ENCODE measurements at regions not wholly inside any gene's neighbourhood (a gene's known extent, or its start where the extent isn't known, plus 50 kb on each side); places are given as distances from the start of the nearest gene placed in this dataset.
"Not testable (repeated sequence)": the region's sequence is repeated elsewhere in the genome, so short reads cannot be mapped to it uniquely, and the experiment has no call there.

- DNase-seq; intact Hi-C loops (cut with micrococcal nuclease); ATAC-seq: not testable (repeated sequence)
These were observed 322.2 kb downstream of the FLRT2 start for GRCh38 chr14:85852123-85852522.

GRCh38 chr14:85830549-85830948 is 300.6 kb downstream of the FLRT2 start:
- intact Hi-C loops (cut with micrococcal nuclease); ATAC-seq; DNase-seq: not testable (repeated sequence)

DNA sequence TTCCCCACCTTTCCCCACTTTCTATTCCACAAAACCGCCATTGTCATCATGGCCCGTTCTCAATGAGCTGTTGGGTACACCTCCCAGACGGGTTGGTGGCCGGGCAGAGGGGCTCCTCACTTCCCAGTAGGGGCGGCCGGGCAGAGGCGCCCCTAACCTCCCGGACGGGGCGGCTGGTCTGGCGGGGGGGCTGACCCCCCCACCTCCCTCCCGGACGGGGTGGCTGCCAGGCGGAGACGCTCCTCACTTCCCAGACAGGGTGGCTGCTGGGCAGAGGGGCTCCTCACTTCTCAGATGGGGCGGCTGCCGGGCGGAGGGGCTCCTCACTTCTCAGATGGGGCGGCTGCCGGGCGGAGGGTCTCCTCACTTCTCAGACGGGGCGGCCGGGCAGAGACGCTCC is 299.7 kb downstream of the FLRT2 start:
- DNase-seq; intact Hi-C loops (cut with micrococcal nuclease); ATAC-seq: not testable (repeated sequence)

DNA sequence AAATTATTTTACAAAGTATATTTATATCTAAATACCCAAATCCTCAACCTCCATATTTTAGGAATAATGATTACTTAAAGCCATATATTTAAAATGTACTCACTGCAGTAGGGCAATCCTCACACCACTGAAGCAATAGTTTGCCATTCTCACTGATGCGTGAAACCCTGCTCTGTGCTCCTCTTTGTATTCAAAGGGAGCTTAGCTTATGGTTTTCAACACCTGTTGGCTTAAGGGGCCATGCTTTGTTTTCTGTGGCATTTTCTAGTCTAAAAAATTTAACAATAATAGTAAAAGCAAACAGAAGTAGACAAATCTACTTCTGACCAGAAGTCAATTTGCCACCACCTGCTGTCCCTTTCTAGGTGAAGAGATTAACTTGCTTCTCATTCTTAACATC is 294.6 kb downstream of the FLRT2 start:
- intact Hi-C loops (cut with micrococcal nuclease) = no loop called here
- no peak for DNase-seq
- ATAC-seq = no peak

DNA sequence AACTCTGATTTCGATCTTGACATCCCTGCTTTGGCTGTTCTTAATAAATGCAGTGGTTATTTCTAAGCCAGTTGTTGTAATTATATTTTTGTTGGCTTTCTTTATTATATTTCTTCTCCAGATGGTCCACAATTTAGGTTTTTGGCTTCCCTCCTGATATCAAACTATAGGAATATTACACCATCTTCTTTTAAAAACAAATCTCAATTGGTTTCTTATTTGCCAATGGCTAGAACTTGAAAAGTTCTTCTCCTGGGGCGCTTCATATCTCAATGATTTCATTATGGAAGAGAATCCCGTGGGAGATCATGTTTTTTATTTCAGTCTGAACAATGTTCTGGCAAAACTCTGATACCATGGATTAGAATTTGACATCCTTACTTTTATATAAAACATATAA is 292.3 kb downstream of the FLRT2 start:
- no peak for ATAC-seq
- intact Hi-C loops (cut with micrococcal nuclease) = no loop called here
- no peak for DNase-seq

DNA sequence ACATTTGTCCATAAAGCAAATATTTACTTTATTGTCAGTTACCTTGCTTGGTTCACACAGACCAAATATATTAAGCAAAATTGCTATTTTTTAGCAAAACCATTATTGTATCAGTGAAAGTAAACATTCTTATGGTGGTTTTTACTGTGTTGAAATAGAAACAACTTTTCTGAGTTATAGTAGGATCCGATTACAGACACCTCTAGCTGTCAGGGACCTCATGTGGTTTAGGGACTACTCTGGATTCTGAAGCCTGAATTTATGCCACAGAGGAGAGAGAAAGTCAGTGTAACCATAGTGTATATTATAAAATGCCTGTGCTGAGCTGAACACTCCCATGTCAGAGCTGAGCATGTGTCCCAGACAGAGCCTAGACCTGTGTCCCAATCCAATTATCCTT is 287.5 kb downstream of the FLRT2 start:
- DNase-seq (no peak), ATAC-seq (no peak)
- intact Hi-C loops (cut with micrococcal nuclease) = no loop called here

DNA sequence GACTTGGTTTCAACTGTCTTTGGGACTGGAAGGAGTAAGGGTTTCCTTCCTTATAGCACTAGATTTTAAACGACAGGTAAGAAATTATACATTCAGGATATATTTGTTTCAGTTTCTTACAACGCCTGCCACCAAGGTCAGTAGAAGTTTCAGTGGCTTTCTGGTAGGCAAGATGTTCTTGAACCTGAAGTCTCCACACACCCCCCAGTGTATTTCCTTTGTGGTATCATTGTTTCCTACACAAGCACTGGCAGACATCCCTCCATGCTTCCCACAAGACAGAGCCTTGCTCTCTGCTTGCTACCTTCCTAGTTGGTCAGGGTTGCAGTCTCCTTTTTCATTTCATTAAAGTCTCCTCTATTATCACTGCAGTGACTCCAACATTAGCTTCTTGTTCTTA is 283.1 kb downstream of the FLRT2 start:
- intact Hi-C loops (cut with micrococcal nuclease) = loop anchor here (5.0 kb wide), 1 partner anchor 179 kb away; no protein-coding TSS in a partner anchor
- ATAC-seq (no peak), DNase-seq (no peak)

GRCh38 chr14:85811340-85811739 is 281.4 kb downstream of the FLRT2 start:
- intact Hi-C loops (cut with micrococcal nuclease) = loop anchor here (5.0 kb wide), 1 partner anchor 181 kb away; no protein-coding TSS in a partner anchor
- ATAC-seq (no peak), DNase-seq (no peak)

DNA sequence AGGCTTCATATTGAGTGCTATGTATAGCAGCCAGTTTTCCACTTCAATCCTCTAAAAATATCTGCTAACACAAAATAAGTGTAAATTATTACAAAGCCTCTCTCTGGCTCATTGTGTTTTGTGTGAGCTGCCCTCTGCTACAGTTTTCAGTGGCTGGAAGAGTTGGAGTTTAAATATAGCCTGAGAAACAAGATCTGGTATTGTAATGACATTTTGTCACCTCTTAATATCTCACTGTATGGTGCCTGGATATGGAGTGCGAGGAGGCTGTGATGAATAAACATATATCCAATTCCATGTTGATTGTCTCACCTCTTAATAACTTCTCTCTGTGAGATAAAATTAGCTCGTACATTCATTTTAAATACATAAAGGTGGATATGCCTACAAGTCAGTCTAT is 269.7 kb downstream of the FLRT2 start:
- intact Hi-C loops (cut with micrococcal nuclease) = no loop called here
- no peak for DNase-seq
- ATAC-seq = no peak

GRCh38 chr14:85798856-85799255 is 268.9 kb downstream of the FLRT2 start:
- no peak for DNase-seq
- intact Hi-C loops (cut with micrococcal nuclease) = no loop called here
- ATAC-seq = no peak

DNA sequence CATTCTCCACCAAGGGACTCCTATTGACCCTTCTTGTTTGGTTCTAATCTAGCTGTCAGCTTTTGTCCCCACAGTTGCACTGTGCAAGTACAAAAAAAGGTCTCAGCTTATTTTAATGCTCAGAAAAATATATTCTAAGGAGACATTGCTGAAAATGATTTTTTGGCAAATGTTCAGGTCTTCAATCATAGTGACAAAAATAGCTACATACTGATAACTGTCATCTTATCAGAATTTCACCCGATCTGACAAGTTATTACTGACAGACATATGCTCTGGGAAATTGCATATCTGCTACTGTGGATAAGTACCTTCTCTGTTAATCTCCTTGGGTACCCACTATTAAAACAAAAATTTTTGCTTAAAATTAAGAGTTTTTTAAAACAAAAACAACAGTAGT is 263.6 kb downstream of the FLRT2 start:
- ATAC-seq (no peak), DNase-seq (no peak)
- intact Hi-C loops (cut with micrococcal nuclease) = no loop called here

GRCh38 chr14:85789506-85789905 is 259.6 kb downstream of the FLRT2 start:
- intact Hi-C loops (cut with micrococcal nuclease) = no loop called here
- DNase-seq (no peak), ATAC-seq (no peak)

- DNase-seq (no peak), ATAC-seq (no peak)
- intact Hi-C loops (cut with micrococcal nuclease) = no loop called here
These were observed 258.7 kb downstream of the FLRT2 start for GRCh38 chr14:85788470-85789233.

- DNase-seq (no peak), ATAC-seq (no peak)
- intact Hi-C loops (cut with micrococcal nuclease) = no loop called here
These were observed 236.4 kb downstream of the FLRT2 start for GRCh38 chr14:85766295-85766694.

DNA sequence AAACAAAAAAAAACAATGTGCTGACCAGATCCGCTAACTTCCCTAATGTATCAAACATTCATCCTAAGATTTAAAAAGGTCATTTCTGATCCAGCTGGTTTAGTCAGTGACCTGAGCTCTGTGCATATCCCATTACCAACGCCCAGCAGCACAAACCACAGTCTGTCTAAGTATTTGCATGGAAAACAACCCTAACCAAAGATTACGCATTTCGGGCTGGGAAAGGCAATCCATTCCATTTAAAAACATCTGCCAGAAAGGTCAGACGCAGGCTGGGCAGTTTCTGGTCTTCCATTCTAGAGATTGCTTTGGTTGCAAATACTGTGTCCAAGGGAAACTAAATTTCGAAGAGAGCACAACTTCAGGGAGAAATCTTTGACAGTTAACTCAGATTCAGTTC is 234.9 kb downstream of the FLRT2 start:
- intact Hi-C loops (cut with micrococcal nuclease) = no loop called here
- DNase-seq = no peak
- no peak for ATAC-seq

DNA sequence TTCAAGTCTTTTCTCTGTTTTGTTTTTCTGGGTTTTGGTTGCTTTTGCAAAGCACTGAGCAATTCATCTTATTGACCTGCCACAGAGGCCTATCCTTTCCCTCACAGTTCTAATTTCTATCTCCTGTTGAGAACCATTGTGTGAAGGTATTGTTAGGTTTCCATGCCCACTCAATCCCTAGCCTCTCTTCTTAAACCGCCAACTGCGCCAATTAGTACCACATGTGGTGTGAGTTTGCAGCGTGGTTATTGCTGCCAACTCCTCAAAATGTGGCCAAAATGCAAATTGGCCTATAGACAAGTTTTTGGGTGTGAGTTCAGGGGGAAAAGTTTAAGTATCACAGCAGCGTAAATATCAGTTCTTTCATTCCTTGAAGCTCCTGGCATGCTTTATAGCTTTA is 232.6 kb downstream of the FLRT2 start:
- ATAC-seq = no peak
- no peak for DNase-seq
- intact Hi-C loops (cut with micrococcal nuclease) = no loop called here

GRCh38 chr14:85752175-85752574 is 222.2 kb downstream of the FLRT2 start:
- ATAC-seq = no peak
- intact Hi-C loops (cut with micrococcal nuclease) = no loop called here
- DNase-seq = no peak

GRCh38 chr14:85744573-85744972 is 214.6 kb downstream of the FLRT2 start:
- intact Hi-C loops (cut with micrococcal nuclease) = no loop called here
- ATAC-seq (no peak), DNase-seq (no peak)

DNA sequence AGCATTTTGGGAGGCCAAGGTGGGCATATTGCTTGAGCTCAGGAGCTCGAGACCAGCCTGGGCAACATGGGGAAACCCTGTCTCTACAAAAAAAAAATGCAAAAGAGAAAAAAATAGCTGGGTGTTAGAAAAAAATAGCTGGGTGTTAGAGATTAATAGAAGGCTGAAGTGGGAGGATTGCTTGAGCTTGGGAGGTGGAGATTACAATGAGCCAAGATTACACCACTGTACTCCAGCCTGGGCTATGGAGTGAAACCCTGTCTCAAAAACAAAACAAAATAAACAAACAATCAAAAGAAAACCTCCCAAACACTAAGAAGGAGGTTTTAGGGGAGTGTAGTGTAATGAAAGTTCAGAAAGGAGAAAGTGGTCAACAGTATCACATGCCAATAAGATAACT is 202.1 kb downstream of the FLRT2 start:
- intact Hi-C loops (cut with micrococcal nuclease) = no loop called here
- ATAC-seq (peak; percentile 53), DNase-seq (no peak)

DNA sequence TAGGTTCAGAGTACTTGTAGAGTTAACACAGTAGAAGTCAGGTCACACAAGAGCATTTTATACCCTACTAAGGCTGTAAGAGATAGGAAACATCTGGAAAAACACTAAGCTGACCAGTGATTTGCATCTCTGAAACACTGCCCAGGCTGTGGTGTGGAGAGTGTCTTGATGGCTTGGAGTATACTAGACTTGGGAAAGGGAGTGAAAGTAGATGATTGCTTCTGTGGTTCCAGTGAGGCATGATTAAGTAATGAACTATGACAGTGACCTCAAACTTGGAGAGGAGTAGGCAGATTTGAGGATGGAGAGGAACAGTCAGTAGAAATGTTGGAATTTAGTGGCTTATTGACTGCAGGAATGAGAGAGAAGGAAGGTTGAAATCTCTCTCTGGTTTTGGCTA is 201.2 kb downstream of the FLRT2 start:
- ATAC-seq (peak; percentile 100), DNase-seq (peak; percentile 39)
- intact Hi-C loops (cut with micrococcal nuclease) = no loop called here

- no peak for DNase-seq
- intact Hi-C loops (cut with micrococcal nuclease) = no loop called here
These were observed 198.6 kb downstream of the FLRT2 start for GRCh38 chr14:85728476-85729065.

More at GRCh38 chr14:85728476-85729065, 198.6 kb downstream of the FLRT2 start:
- ATAC-seq = no peak
